ENCODE measurements at regions not wholly inside any gene's neighbourhood (a gene's known extent, or its start where the extent isn't known, plus 50 kb on each side); places are given as distances from the start of the nearest gene placed in this dataset.
"Not testable (repeated sequence)": the region's sequence is repeated elsewhere in the genome, so short reads cannot be mapped to it uniquely, and the experiment has no call there.

- no peak for DNase-seq
Observed at GRCh38 chr11:103585401-103585800, 451.0 kb upstream of the DDI1 start.

GRCh38 chr11:103585911-103586310, 450.5 kb upstream of the DDI1 start:
- no peak for DNase-seq

- DNase-seq: no peak
Observed at GRCh38 chr11:103586756-103587155, 449.7 kb upstream of the DDI1 start.

GRCh38 chr11:103587901-103588788, 448.3 kb upstream of the DDI1 start:
- no peak for DNase-seq

- DNase-seq: no peak
Observed at GRCh38 chr11:103591554-103591953, 444.9 kb upstream of the DDI1 start.

- DNase-seq: no peak
Observed at GRCh38 chr11:103594283-103594682, 442.2 kb upstream of the DDI1 start.

- DNase-seq: no peak
Observed at GRCh38 chr11:103596315-103596714, 440.1 kb upstream of the DDI1 start.

- DNase-seq: peak; percentile 51
Observed at GRCh38 chr11:103601225-103601846, 435.1 kb upstream of the DDI1 start.

- no peak for DNase-seq
Observed at GRCh38 chr11:103602840-103603239, 433.6 kb upstream of the DDI1 start.

- DNase-seq: no peak
Observed at GRCh38 chr11:103604310-103604709, 432.1 kb upstream of the DDI1 start.

- no peak for DNase-seq
Observed at GRCh38 chr11:103608566-103608965, 427.9 kb upstream of the DDI1 start.

GRCh38 chr11:103609117-103610066, 427.0 kb upstream of the DDI1 start:
- DNase-seq: no peak

GRCh38 chr11:103610435-103610834, 426.0 kb upstream of the DDI1 start:
- no peak for DNase-seq

GRCh38 chr11:103611526-103612260, 424.7 kb upstream of the DDI1 start:
- DNase-seq: not testable (repeated sequence)

- not testable (repeated sequence) for DNase-seq
Observed at GRCh38 chr11:103612451-103612850, 424.0 kb upstream of the DDI1 start.

- DNase-seq: not testable (repeated sequence)
Observed at GRCh38 chr11:103616586-103616985, 419.9 kb upstream of the DDI1 start.

GRCh38 chr11:103618528-103618927, 417.9 kb upstream of the DDI1 start:
- no peak for DNase-seq

- no peak for DNase-seq
Observed at GRCh38 chr11:103619480-103619879, 417.0 kb upstream of the DDI1 start.

- no peak for DNase-seq
Observed at GRCh38 chr11:103619938-103620337, 416.5 kb upstream of the DDI1 start.

- DNase-seq: no peak
Observed at GRCh38 chr11:103622296-103622695, 414.1 kb upstream of the DDI1 start.

- DNase-seq: no peak
Observed at GRCh38 chr11:103623933-103624332, 412.5 kb upstream of the DDI1 start.
